Body of pancreas (tissue), 4 donors: ENCODE measurements at regions not wholly inside any gene's neighbourhood (a gene's known extent, or its start where the extent isn't known, plus 50 kb on each side); places are given as distances from the start of the nearest gene placed in this dataset.
"Not testable (repeated sequence)": the region's sequence is repeated elsewhere in the genome, so short reads cannot be mapped to it uniquely, and the experiment has no call there.

Experiments used
- CTCF ChIP-seq, 7 experiments: fragments of 450-650 bp in 4 of 7; fragments of 200-600 bp in 3 of 7; sonication (generic) in 3 of 7; IDR thresholded peaks; one replicate each; pipeline ENCODE4 v1.5.1; 2016 to 2019; ENCODE audit warnings: antibody characterized with exemption in 7 of 7
- POLR2A ChIP-seq, 3 donors: fragments of 450-650 bp; IDR thresholded peaks; one replicate each; pipeline ENCODE4 v1.6.1; 2016; ENCODE audit warnings: antibody characterized with exemption in 3 of 3, mild to moderate bottlenecking in 2 of 3

GRCh38 chr15:20622117-20622516 is 80.5 kb upstream of the GOLGA6L6 start:
- not testable (repeated sequence) for TF ChIP-seq CTCF, POLR2A (IDR thresholded peaks at IDR 0.05)
